HG03558 (cell line): ENCODE measurements at regions not wholly inside any gene's neighbourhood (a gene's known extent, or its start where the extent isn't known, plus 50 kb on each side); places are given as distances from the start of the nearest gene placed in this dataset.

Experiments
- ATAC-seq: cut with Tn5 transposase; IDR thresholded peaks from one replicate; pipeline ENCODE4 v1.9.1; 2021; ENCODE audit warnings: moderate number of reproducible peaks; ENCODE audit not compliant: unreplicated experiment; ENCODE audit errors: extremely low read depth

GRCh38 chr3:105315144-105315543, 51.6 kb upstream of the ALCAM start:
- no peak for ATAC-seq

GRCh38 chr3:105315815-105316214, 50.9 kb upstream of the ALCAM start:
- no peak for ATAC-seq

- ATAC-seq: no peak
Measured at GRCh38 chr3:105316331-105316730, 50.4 kb upstream of the ALCAM start.
